GM04503 (cell line): ENCODE measurements at regions not wholly inside any gene's neighbourhood (a gene's known extent, or its start where the extent isn't known, plus 50 kb on each side); places are given as distances from the start of the nearest gene placed in this dataset.
"Not testable (repeated sequence)": the region's sequence is repeated elsewhere in the genome, so short reads cannot be mapped to it uniquely, and the experiment has no call there.

Experiments used
- DNase-seq: peaks from one replicate; pipeline ENCODE4 v3.0.0-alpha.2; 2012; ENCODE audit warnings: low read depth

- DNase-seq, result not testable (repeated sequence)
Observed at GRCh38 chr6:11452106-11452505, 85.4 kb upstream of the TMEM170B start.

- DNase-seq, result no peak
Observed at GRCh38 chr6:11450037-11450436, 87.5 kb upstream of the TMEM170B start.

GRCh38 chr6:11449408-11449807 is 88.1 kb upstream of the TMEM170B start:
- no peak for DNase-seq

GRCh38 chr6:11448038-11448437 is 89.5 kb upstream of the TMEM170B start:
- DNase-seq, result no peak

GRCh38 chr6:11447265-11447664 is 90.3 kb upstream of the TMEM170B start:
- DNase-seq, result no peak

- no peak for DNase-seq
Observed at GRCh38 chr6:11445146-11445545, 92.4 kb upstream of the TMEM170B start.

- DNase-seq, result not testable (repeated sequence)
Observed at GRCh38 chr6:11443125-11443524, 94.4 kb upstream of the TMEM170B start.

GRCh38 chr6:11442495-11442894 is 95.1 kb upstream of the TMEM170B start:
- DNase-seq, result no peak

GRCh38 chr6:11439876-11440275 is 97.7 kb upstream of the TMEM170B start:
- DNase-seq, result no peak

- no peak for DNase-seq
Observed at GRCh38 chr6:11439017-11439420, 98.5 kb upstream of the TMEM170B start.

- DNase-seq, result no peak
Observed at GRCh38 chr6:11437824-11438459, 99.6 kb upstream of the TMEM170B start.

GRCh38 chr6:11436508-11437096 is 100.9 kb upstream of the TMEM170B start:
- no peak for DNase-seq

- DNase-seq, result peak; percentile 67
Observed at GRCh38 chr6:11434565-11435326, 102.8 kb upstream of the TMEM170B start.

- no peak for DNase-seq
Observed at GRCh38 chr6:11433860-11434259, 103.7 kb upstream of the TMEM170B start.

GRCh38 chr6:11432713-11433450 is 104.7 kb upstream of the TMEM170B start:
- DNase-seq, result peak; percentile 73

GRCh38 chr6:11432091-11432490 is 105.5 kb upstream of the TMEM170B start:
- no peak for DNase-seq

- DNase-seq, result no peak
Observed at GRCh38 chr6:11431455-11431937, 106.1 kb upstream of the TMEM170B start.

- no peak for DNase-seq
Observed at GRCh38 chr6:11430036-11430435, 107.5 kb upstream of the TMEM170B start.

GRCh38 chr6:11429577-11429976 is 108.0 kb upstream of the TMEM170B start:
- no peak for DNase-seq

GRCh38 chr6:11428895-11429294 is 108.7 kb upstream of the TMEM170B start:
- peak; percentile 90 for DNase-seq

GRCh38 chr6:11428371-11428770 is 109.2 kb upstream of the TMEM170B start:
- no peak for DNase-seq

- DNase-seq, result no peak
Observed at GRCh38 chr6:11427723-11428245, 109.8 kb upstream of the TMEM170B start.
